Psoas muscle (tissue), 7 donors: ENCODE measurements at regions not wholly inside any gene's neighbourhood (a gene's known extent, or its start where the extent isn't known, plus 50 kb on each side); places are given as distances from the start of the nearest gene placed in this dataset.

Source experiments
- ATAC-seq, 4 donors: fragments of 200-7000 bp; cut with Tn5 transposase; one replicate each; pipeline ENCODE4 v1.9.1; 2020; ENCODE audit warnings: moderate library complexity in 3 of 4, mild to moderate bottlenecking in 2 of 4
- DNase-seq, 2 donors: peaks; one replicate each; pipeline ENCODE4 v3.0.0-alpha.2; 2020
- H3K27ac ChIP-seq: fragments of 200-600 bp; one replicate; pipeline ENCODE4 v1.8.0; 2022
- H3K27me3 ChIP-seq, 3 donors: fragments of 200-600 bp in 1 of 3; one replicate each; pipeline versions ENCODE4 v1.6.1 to v1.8.0; 2013 to 2022; ENCODE audit warnings: low read length in 2 of 3, mild to moderate bottlenecking in 2 of 3, moderate library complexity in 1 of 3; ENCODE audit not compliant: insufficient read depth in 3 of 3
- H3K36me3 ChIP-seq, 2 donors: fragments of 200-600 bp in 1 of 2; one replicate each; pipeline versions ENCODE4 v1.6.1 to v1.8.0; 2013 to 2022; ENCODE audit warnings: low read depth in 1 of 2, mild to moderate bottlenecking in 1 of 2, moderate library complexity in 1 of 2; ENCODE audit not compliant: insufficient read depth in 1 of 2
- H3K4me1 ChIP-seq: fragments of 200-600 bp; one replicate; pipeline ENCODE4 v1.8.0; 2022
- H3K4me3 ChIP-seq: fragments of 200-600 bp; one replicate; pipeline ENCODE4 v1.8.0; 2022; ENCODE audit warnings: mild to moderate bottlenecking
- H3K9me3 ChIP-seq: fragments of 200-600 bp; one replicate; pipeline ENCODE4 v1.8.0; 2022
- WGBS, 3 donors: extraction: QIAGEN DNeasy Blood & Tissue Kit; methylation state at CpG; one replicate each; pipeline versions ENCODE4 v1.1.6 to v1.1.7; 2013; 5-methylcytosine and 5-hydroxymethylcytosine counted together
- intact Hi-C, 2 donors: fragments of 100-400 bp; cut with DNase I; formaldehyde crosslinking; loops; one replicate each; pipeline versions ENCODE4 v1.11.0 to v1.14.2; 2022
- TF ChIP-seq, protein P1 (sequence below): fragments of 200-600 bp; IDR thresholded peaks from one replicate; pipeline ENCODE4 v1.8.0; 2022; ENCODE audit warnings: antibody characterized with exemption
- donor health status: healthy with polysubstance abuse.
- donor health status: DM: no; HTN: no; CAD: no; lungs with moderate emphysema.
- donor health status: Bipolar disorder and iron deficiency.
- donor health status: healthy.
- donor health status: DM: yes; HTN: yes; CAD: no.
- donor health status: DM: no; HTN: no; CAD: no.
- donor health status: DM: yes; HTN: yes; CAD: no.

DNA sequence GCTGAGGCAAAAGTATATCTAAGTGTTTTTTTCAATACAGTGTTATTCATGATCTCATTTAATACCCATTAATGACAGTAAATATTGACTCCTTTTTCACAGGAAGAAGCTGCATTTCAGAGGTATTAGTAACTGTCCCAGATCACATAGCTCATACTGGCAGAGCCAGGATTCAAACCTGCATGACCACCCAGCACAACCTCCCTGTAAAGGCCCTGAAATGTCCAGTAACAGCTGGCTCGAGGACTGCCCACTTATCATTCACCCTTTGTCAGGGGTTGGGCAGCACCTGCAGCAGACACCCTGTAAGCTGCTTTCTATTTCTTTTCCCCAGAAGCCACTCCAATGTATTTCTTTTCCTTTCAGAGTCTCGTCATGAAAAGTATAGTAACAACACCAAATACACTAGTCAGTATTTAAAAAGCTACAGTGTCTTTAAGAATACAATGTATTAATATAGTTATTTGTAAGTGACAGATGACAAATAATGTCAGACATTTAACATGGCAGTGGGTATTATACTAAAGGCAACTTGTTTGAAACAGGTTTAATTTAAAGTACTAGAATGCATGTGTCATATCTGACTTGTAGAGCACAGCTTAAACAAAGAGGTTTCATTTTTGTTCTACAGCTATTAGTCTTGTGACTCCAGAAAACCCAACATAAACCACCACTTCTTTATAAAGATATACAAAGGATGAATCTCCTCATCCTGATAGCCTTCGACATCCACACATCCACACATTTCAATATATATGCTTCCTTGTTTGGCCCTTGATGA is 841.6 kb upstream of the GJE1 start:
- no peak for ATAC-seq
- Histone ChIP-seq H3K27me3 (no peaks in the 10 kb centered on the region), H3K36me3 (no peaks in the 10 kb centered on the region), H3K9me3 (peaks cover 3% of the 10 kb centered on the region), H3K27ac (no peak overlapping the region), H3K4me1 (no peaks in the 10 kb centered on the region), H3K4me3 (no peak overlapping the region)
- WGBS, 3 donors: 78 to 85% (median 81%) methylated on average over 3 of the region's 3 CpGs
- DNase-seq: no peak
- intact Hi-C loops: no loop called here
- TF ChIP-seq, protein P1, sequence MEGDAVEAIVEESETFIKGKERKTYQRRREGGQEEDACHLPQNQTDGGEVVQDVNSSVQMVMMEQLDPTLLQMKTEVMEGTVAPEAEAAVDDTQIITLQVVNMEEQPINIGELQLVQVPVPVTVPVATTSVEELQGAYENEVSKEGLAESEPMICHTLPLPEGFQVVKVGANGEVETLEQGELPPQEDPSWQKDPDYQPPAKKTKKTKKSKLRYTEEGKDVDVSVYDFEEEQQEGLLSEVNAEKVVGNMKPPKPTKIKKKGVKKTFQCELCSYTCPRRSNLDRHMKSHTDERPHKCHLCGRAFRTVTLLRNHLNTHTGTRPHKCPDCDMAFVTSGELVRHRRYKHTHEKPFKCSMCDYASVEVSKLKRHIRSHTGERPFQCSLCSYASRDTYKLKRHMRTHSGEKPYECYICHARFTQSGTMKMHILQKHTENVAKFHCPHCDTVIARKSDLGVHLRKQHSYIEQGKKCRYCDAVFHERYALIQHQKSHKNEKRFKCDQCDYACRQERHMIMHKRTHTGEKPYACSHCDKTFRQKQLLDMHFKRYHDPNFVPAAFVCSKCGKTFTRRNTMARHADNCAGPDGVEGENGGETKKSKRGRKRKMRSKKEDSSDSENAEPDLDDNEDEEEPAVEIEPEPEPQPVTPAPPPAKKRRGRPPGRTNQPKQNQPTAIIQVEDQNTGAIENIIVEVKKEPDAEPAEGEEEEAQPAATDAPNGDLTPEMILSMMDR: no peak

DNA sequence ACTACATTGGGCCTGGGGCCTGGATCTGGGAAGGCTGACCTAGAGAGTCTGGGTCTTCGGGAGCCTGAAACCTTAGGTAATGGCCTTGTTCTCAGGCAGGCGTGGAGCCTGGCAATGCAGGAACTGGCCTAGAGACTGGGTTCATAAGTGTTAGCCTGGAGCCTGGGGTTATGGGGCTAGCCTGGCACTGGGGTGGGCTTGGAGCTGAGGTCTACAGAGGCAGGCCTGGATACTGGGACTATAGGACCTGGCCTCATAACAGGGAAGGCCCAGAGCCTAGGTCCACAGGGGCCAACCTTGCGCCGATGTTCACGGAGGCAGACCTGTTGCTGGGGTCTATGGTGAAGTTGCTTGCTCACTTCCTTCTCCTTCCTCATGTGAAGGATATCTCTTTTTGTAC is 843.8 kb upstream of the GJE1 start:
- WGBS, 3 donors: 96 to 98% (median 97%) methylated on average over 5 of the region's 5 CpGs
- intact Hi-C loops: no loop called here
- Histone ChIP-seq H3K27ac (no peak overlapping the region), H3K36me3 (no peaks in the 10 kb centered on the region), H3K4me1 (no peaks in the 10 kb centered on the region), H3K4me3 (no peak overlapping the region), H3K9me3 (peaks cover 4% of the 10 kb centered on the region), H3K27me3 (no peaks in the 10 kb centered on the region)
- TF ChIP-seq, protein P1: no peak
- no peak for ATAC-seq
- no peak for DNase-seq

DNA sequence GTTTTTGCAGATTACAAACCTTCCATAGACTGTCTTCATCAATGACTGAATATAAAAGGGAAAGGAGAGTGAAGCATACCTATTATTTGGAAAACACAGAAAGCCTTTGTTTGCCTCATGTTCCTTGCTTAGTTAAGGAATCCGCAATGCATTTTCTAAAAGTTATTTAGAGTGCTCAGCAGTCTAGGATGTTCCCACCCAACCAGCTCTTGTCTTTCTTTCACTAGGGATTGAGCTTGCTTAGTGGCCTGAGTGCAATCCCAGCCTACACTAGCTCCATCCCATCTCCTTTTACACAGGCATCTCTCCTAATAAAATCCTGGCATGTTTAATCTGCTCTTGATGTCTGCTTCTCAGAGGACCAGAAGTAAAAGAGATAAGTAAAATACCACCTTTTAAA is 850.5 kb upstream of the GJE1 start:
- Histone ChIP-seq H3K27me3 (no peaks in the 10 kb centered on the region), H3K27ac (no peak overlapping the region), H3K9me3 (peaks cover 4% of the 10 kb centered on the region), H3K4me3 (no peak overlapping the region), H3K36me3 (no peaks in the 10 kb centered on the region), H3K4me1 (no peaks in the 10 kb centered on the region)
- ATAC-seq: no peak
- intact Hi-C loops: no loop called here
- no peak for DNase-seq
- TF ChIP-seq, protein P1: no peak
- 86 to 100% (median 94%) methylated on average over 1 of the region's 1 CpG for WGBS, 3 donors

DNA sequence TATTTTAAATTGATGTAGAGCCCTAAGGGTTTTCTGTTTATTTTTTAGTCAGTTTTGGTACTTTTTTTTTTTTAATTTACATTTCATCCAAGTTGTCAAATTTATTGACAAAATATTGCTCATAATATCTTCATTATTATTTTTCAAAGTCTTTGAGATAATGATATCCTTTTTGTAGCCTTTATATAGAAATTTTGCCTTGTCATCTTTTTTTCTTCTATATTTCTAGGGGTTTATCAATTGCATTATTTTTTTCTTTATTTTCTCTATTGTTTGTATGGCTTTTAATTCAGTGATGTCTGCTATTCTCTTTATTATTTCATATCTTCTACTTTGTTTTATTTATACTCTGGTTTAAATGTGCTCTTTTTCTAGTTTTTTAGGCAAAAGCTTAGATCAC is 863.0 kb upstream of the GJE1 start:
- H3K9me3 ChIP-seq: no peaks in the 10 kb centered on the region
- H3K36me3 ChIP-seq: no peaks in the 10 kb centered on the region
- intact Hi-C loops: no loop called here
- H3K4me3 ChIP-seq: no peak overlapping the region
- H3K4me1 ChIP-seq: no peaks in the 10 kb centered on the region
- DNase-seq: no peak
- no peak for ATAC-seq
- TF ChIP-seq, protein P1: no peak
- H3K27me3 ChIP-seq: no peaks in the 10 kb centered on the region
- no peak overlapping the region for H3K27ac ChIP-seq

DNA sequence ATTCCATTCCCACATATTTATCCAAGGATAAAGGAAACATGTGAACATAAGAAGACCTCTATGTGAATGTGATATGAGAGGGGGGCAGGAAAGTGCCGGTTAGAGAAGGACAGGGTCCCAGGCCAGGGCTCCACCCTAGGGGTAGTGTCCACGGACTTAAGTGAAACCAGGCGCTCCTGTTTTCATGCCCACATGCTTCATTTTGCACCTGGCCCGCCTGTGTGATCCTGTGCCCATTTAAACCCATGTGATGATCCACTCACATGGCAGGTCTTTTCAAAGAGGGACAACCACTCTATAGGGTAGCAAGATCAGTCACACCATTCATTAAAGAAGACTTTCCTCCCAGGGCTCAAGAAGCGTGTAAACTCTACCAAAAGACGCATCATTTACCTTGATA is 865.3 kb upstream of the GJE1 start:
- intact Hi-C loops: no loop called here
- WGBS, 3 donors: 88 to 92% (median 89%) methylated on average over 6 of the region's 6 CpGs
- TF ChIP-seq, protein P1: no peak

More for the DNA sequence above, 865.3 kb upstream of the GJE1 start:
- no peak for DNase-seq
- Histone ChIP-seq H3K4me3 (no peak overlapping the region), H3K27me3 (no peaks in the 10 kb centered on the region), H3K4me1 (no peaks in the 10 kb centered on the region), H3K27ac (no peak overlapping the region), H3K9me3 (no peaks in the 10 kb centered on the region), H3K36me3 (no peaks in the 10 kb centered on the region)
- no peak for ATAC-seq
